GM18520 (cell line): ENCODE measurements at regions not wholly inside any gene's neighbourhood (a gene's known extent, or its start where the extent isn't known, plus 50 kb on each side); places are given as distances from the start of the nearest gene placed in this dataset.

Source experiments
- ATAC-seq: cut with Tn5 transposase; IDR thresholded peaks from one replicate; pipeline ENCODE4 v1.9.1; 2021; ENCODE audit not compliant: unreplicated experiment

GRCh38 chr22:22079404-22080148 is 97.0 kb upstream of the TOP3B start:
- no peak for ATAC-seq

GRCh38 chr22:22078329-22078728 is 95.7 kb upstream of the TOP3B start:
- no peak for ATAC-seq

- no peak for ATAC-seq
Measured at GRCh38 chr22:22076932-22077703, 94.5 kb upstream of the TOP3B start.

- ATAC-seq, result no peak
Measured at GRCh38 chr22:22076361-22076760, 93.8 kb upstream of the TOP3B start.

- ATAC-seq, result no peak
Measured at GRCh38 chr22:22075382-22076163, 93.0 kb upstream of the TOP3B start.

GRCh38 chr22:22074634-22075381 is 92.2 kb upstream of the TOP3B start:
- no peak for ATAC-seq

- no peak for ATAC-seq
Measured at GRCh38 chr22:22073769-22074561, 91.4 kb upstream of the TOP3B start.

- no peak for ATAC-seq
Measured at GRCh38 chr22:22072169-22072836, 89.7 kb upstream of the TOP3B start.

DNA sequence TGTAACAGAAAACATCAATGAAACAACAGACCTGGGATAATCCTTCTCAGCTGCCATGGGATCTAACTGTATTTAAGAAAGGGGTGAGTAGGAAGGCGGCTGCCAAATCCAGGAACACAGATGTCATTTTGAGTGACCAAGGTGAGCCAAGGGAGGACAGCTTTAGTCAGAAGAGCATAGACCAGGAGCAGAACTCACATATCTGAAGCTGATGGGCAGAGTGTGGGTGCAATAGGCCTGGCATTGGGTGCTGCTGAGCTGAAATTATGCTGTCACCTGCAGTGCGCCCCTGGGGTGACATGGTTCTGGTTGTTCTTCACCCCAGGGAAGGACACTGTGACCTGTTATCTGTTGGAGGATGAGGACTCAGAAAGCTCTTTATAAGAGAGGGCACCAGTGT is 88.9 kb upstream of the TOP3B start:
- ATAC-seq, result no peak

DNA sequence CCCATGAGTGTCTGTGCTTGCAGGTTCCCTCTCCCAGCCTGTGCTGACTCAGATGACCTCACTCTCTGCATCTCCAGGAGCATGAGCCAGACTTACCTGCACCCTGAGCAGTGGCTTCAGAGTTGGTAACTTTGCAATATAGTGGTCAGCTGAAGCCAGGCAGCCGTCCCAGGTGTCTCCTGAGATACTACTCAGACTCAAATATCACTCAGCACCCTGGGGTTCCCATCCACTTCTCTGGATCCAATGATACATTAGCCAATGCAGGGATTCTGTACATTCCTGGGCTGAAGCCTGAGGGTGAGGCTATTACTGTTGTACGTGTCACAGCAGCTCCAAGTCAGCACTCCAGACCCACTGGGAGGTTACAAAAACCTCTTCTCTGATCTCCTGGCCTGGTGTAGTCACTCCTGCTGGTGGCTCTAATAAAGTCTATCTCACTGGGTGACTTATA is 87.8 kb upstream of the TOP3B start:
- ATAC-seq, result no peak

GRCh38 chr22:22069450-22070370 is 87.1 kb upstream of the TOP3B start:
- no peak for ATAC-seq

GRCh38 chr22:22068657-22069056 is 86.1 kb upstream of the TOP3B start:
- no peak for ATAC-seq

- no peak for ATAC-seq
Measured at GRCh38 chr22:22068025-22068424, 85.4 kb upstream of the TOP3B start.

- ATAC-seq, result no peak
Measured at GRCh38 chr22:22067192-22067591, 84.6 kb upstream of the TOP3B start.

- ATAC-seq, result no peak
Measured at GRCh38 chr22:22064580-22064979, 82.0 kb upstream of the TOP3B start.

DNA sequence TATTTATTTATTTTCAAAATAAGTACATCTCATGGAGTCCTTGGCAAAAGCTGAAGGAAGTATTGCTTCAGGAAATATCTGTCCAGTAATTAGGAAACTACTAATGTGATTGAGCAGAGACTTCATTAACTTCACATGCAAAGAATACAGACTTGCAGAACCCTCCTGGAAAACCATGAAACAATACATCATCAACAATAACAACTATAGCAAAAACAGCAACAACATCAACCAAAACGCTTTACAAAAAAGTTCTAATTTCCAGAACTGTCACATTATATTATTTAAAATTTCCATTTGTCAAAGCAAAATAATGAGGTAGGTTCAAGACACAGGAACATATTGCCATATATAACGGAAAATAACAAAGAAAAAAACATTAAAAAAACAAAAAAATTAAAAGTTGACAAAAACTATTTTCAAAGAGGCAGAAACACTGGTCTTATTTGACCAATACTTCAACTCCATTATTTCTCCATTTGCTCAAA is 79.8 kb upstream of the TOP3B start:
- no peak for ATAC-seq

GRCh38 chr22:22061085-22062077 is 78.8 kb upstream of the TOP3B start:
- no peak for ATAC-seq
